HG03575 (cell line): ENCODE measurements at regions not wholly inside any gene's neighbourhood (a gene's known extent, or its start where the extent isn't known, plus 50 kb on each side); places are given as distances from the start of the nearest gene placed in this dataset.
"Not testable (repeated sequence)": the region's sequence is repeated elsewhere in the genome, so short reads cannot be mapped to it uniquely, and the experiment has no call there.

Experiments
- ATAC-seq: cut with Tn5 transposase; IDR thresholded peaks from one replicate; pipeline ENCODE4 v1.9.1; 2021; ENCODE audit not compliant: unreplicated experiment, insufficient number of reproducible peaks, low FRiP score; ENCODE audit errors: extremely low read depth

GRCh38 chr1:114278430-114278829 is 124.8 kb upstream of the SYT6 start:
- ATAC-seq = no peak

DNA sequence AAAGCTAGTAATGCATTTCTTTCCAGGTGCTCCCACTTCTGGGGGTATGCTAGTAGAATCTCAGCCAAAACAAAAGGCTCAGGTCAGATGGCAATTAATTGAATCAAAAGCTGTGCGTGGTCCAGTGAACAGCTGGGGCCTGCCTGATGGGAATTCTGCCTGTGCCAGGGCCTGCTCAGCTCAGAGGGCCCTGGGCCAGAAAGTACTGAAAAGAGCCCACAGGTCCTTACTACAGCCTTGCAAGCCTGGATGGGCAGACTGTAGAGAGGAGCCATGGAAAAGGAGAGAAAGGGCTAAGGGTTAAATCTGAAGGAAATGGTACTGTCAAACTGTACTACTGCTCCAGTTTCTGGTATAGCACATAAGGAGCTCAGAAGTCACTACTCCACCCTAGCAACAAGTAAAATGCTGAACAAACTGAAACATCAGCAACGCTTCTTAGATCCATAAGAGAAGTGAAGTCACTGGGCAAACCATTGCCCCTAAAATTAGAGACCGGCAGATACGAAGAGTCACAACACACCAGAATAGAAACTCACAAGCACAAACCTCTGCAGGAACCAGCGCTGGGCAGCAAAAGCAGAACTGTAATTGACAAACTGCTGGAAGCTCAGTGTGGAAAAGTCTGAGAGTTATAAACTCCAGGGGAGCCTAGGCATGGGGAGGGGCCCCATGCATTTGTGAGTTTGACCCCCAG is 121.1 kb upstream of the SYT6 start:
- no peak for ATAC-seq

GRCh38 chr1:114272593-114272992 is 118.9 kb upstream of the SYT6 start:
- ATAC-seq = no peak

- no peak for ATAC-seq
Observed at GRCh38 chr1:114270718-114271117, 117.0 kb upstream of the SYT6 start.

DNA sequence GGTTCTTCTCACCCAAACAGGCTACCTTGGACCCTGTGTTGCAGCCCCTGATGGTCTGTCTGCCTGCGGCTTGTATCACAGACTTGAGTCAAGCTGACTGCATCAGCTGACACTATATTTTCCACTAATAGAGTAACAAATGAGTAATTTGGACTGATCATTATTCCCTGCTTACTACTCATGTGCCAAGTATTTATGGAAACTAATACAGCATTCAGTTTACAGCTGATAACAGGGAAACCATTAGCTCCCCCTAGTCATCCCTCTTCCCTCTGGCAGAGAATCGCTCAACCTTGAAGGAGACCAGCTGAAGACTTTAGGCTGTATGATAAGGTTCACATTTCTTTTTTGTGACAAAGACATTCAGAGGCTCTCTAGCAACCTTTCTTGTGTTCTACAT is 116.6 kb upstream of the SYT6 start:
- ATAC-seq = no peak

DNA sequence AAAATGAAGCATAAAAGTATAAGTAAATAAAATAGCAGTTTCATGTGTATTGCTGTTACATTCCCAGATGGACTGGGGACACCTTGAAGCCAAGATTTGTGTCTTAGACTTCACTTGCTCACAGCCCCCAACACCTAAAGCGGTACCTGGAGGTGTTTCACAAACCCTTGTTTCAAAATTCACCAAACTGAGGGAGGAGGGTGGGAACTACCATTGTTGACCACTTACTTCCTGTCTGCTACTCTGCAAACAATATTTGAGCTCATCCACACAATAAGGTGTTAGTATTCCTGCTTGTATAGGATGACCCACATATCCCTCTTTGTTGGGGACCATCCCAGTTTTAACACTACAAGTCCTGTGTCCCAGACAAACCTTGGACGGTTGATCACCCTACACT is 115.9 kb upstream of the SYT6 start:
- no peak for ATAC-seq

DNA sequence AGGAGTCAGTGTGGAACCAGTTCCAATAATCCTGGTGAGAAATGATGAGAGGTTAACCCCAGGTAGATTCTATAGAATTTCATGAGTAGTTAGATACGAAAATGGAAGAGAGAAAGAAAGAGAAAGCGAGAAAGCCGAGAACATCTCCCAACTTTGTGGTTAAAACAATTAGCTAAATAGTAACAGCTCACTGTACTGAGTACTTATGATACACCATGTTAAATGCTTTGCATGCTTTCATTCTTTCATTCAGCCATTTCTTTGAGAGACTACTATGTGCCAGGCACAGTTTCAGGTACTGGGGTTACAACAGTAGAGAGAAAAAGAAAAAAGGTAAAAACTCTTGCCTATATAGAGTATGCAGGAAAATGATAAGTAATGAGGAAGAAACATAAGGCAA is 109.7 kb upstream of the SYT6 start:
- peak; percentile 71 for ATAC-seq

GRCh38 chr1:114262337-114262736 is 108.7 kb upstream of the SYT6 start:
- no peak for ATAC-seq

GRCh38 chr1:114260805-114261484 is 107.3 kb upstream of the SYT6 start:
- no peak for ATAC-seq

- no peak for ATAC-seq
Observed at GRCh38 chr1:114259511-114260160, 106.0 kb upstream of the SYT6 start.

DNA sequence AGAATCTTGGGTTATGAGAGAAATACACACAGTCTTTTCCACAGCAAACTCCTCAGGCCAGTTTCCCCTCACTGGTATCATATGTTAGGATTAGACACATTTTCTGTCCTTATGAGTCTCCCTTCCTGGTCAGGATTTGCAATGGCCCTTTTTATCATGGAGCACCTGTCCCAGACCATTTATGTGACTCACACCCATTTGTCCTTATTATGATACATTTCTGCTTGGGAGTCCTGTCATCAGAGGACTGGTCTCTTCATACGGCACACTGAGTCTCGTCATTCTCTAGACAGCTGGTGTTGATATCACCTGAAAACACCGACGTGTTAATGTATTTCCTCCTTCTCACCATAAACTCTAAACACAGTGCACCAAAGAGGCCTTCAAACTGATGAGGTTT is 105.0 kb upstream of the SYT6 start:
- no peak for ATAC-seq

DNA sequence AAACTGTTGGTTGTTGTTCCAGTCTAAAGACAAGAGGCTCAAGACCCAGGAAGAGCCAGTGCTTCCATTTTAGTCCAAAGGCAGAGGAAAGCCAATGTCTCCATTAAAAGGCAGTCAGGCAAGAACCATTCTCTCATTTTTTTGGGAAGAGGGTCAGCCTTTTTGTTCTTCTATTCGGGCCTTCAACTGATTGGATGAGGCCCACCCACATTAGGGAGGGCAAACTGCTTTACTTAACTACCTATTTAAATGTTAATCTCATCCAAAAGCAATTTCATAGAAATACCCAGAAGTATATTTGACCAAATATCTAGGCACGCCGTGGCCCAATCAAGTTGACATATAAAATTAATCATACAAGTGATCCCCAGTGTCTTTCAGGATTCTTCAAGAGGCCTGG is 104.4 kb upstream of the SYT6 start:
- no peak for ATAC-seq

GRCh38 chr1:114257554-114257953 is 103.9 kb upstream of the SYT6 start:
- no peak for ATAC-seq

DNA sequence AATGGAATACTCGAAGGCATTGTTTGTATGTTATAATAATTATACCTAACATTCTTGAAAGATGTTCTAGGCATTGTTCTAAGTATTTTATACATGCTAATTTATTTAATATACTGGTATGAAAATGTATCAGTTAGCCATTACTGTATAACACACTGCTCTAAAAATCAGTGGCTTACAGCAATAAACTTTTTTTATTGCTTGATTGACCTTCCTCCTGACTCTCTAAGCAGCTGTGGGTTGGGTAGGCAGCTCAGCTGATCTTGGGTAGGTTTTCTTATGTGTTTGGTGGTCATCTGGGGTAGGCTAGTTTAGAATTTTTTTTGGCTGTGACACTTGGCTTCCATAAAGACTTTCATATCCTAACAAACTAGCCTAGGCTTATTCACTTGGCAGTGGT is 100.2 kb upstream of the SYT6 start:
- ATAC-seq = no peak

DNA sequence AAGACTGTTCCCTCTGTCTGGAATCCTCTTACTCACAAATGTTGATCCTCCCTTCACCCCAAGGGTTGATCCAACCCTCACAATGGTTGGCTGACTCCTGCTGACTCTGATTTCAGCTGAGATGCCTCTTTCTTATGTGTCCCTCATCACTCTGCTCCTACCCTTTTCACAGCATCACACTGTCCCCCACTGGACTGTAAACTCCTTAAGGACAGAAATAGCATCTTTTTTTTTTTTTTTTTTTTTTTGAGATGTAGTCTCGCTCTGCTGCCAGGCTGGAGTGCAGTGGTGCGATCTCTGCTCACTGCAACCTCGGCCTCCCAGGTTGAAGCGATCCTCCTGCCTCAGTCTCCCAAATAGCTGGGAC is 97.9 kb upstream of the SYT6 start:
- ATAC-seq = no peak

DNA sequence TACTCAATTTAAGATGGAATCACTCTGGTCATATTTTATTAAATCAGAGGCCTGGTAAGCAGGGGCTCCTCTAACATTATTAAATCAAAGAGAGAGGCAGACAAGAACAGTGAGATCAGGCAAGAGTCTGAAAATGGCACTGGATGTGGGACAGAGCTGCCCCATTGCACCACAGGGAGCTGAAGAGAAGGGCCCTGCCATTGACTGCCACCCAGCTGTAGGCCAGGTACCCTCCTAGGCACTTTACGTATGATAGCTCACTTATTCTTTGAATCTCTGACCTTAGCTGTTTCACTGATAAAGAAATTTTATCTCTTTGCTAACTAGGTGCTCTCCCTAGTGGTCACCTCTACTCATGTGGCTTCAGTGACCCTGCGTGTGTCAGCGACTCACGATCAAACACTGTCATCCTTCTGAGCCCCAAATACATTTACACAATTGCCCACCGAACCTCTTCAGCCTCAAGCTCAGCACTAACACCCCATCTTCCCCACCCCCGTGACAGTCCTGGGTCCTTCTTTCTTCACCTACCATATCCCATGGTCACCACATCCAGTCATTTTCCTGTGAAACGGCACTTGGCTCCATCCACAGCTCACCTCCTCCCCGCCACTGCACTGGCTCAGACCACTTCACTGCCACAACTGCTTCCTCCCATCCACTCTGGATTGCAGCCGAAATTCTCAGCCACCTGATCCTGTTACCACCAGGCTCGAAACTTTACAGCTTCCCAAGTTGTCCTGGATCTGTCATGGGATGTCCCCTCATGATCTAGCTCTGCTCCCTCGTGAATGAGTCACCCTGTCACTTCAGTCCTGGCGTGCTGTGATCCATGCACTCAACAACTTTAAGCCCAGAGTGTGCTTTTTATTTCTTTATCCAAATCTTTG is 97.3 kb upstream of the SYT6 start:
- ATAC-seq = no peak

GRCh38 chr1:114249691-114250090 is 96.0 kb upstream of the SYT6 start:
- no peak for ATAC-seq

DNA sequence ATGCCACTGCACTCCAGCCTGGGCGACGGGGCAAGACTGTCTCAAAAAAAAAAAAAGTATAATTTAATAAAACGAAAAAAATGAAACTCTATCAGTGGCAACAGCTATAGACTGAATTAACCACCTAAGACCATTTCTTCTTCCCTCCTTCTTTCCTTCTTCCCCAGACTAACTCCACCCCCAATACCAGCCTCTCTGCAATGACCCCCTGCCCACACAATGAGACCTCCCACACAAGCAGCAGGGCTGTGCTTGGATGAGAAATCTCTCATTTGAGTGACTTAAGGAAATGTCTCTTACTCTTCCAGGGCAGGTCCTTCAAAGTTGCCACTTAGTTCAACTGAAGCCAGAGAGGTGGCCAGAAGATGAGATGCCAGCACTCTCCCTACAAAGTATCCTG is 94.5 kb upstream of the SYT6 start:
- no peak for ATAC-seq

DNA sequence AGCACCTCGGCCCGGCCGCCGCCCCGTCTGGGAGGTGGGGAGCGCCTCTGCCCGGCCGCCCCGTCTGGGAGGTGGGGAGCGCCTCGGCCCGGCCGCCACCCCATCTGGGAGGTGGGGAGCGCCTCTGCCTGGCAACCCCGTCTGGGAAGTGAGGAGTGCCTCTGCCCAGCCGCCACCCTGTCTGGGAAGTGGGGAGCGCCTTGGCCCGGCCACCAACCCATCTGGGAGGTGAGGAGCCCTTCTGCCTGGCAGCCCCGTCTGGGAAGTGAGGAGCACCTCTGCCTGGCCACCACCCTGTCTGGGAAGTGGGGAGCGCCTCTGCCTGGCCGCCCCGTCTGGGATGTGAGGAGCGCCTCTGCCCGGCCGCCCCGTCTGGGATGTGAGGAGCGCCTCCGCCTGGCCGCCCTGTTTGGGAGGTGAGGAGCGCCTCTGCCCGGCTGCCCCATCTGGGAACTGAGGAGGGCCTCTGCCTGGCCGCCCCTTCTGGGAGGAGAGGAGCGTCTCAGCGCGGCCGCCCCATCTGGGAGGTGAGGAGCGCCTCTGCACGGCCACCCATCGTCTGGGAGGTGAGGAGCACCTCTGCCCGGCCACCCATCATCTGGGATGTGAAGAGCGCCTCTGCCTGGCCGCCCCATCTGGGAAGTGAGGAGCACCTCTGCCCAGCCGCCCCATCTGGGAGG is 89.0 kb upstream of the SYT6 start:
- not testable (repeated sequence) for ATAC-seq
